WTC11 (cell line): ENCODE measurements at regions not wholly inside any gene's neighbourhood (a gene's known extent, or its start where the extent isn't known, plus 50 kb on each side); places are given as distances from the start of the nearest gene placed in this dataset.

Source experiments
- ATAC-seq: fragments of 200-7000 bp; cut with Tn5 transposase; 2 replicates; pipeline ENCODE4 v1.10.0; 2021; ENCODE audit warnings: mild to moderate bottlenecking, moderate library complexity
- CTCF ChIA-PET: fragments of 300-600 bp; sonication (Branson Sonifier 250); formaldehyde crosslinking; loops from one replicate; lab custom pipeline; 2021; ENCODE audit warnings: antibody characterized with exemption; lab: Charles Lee
- POLR2A ChIA-PET: fragments of 350-600 bp; sonication (Branson Sonifier 250); formaldehyde crosslinking; loops from one replicate; lab custom pipeline; 2021; ENCODE audit warnings: antibody characterized with exemption; lab: Charles Lee
- DNase-seq: peaks from one replicate; pipeline ENCODE4 v3.0.0; 2021; ENCODE audit warnings: low spot score
- H3K27ac Mint-ChIP-seq: 2 replicates; pipeline ENCODE4 v1.8.0; 2021; ENCODE audit warnings: mixed read lengths
- H3K27me3 Mint-ChIP-seq: 2 replicates; pipeline ENCODE4 v1.8.0; 2021; ENCODE audit warnings: low read depth, mild to moderate bottlenecking, moderate library complexity, mixed read lengths
- H3K36me3 Mint-ChIP-seq: 2 replicates; pipeline ENCODE4 v1.8.0; 2021; ENCODE audit warnings: mixed read lengths
- H3K4me1 Mint-ChIP-seq: 2 replicates; pipeline ENCODE4 v1.8.0; 2022; ENCODE audit warnings: mixed read lengths
- H3K4me3 Mint-ChIP-seq: 2 replicates; pipeline ENCODE4 v1.8.0; 2021; ENCODE audit warnings: mild to moderate bottlenecking, moderate library complexity, mixed read lengths
- H3K9me3 Mint-ChIP-seq: 2 replicates; pipeline ENCODE4 v1.8.0; 2021; ENCODE audit warnings: mixed read lengths
- EMX1 ChIP-seq: fragments of 250-450 bp; sonication (Bioruptor Pico); IDR thresholded peaks from 2 replicates; pipeline ENCODE4 v1.8.0; 2021; ENCODE audit warnings: mild to moderate bottlenecking
- FOXK1 ChIP-seq: sonication (generic); formaldehyde crosslinking; IDR thresholded peaks from 2 replicates; pipeline ENCODE4 v1.8.0; 2022; ENCODE audit warnings: mild to moderate bottlenecking, moderate library complexity, missing genetic modification reagents
- FOXP1 ChIP-seq: sonication (generic); formaldehyde crosslinking; IDR thresholded peaks from 2 replicates; pipeline ENCODE4 v1.8.0; 2022; ENCODE audit warnings: missing genetic modification reagents, mild to moderate bottlenecking, moderate library complexity, borderline replicate concordance
- NR1H2 ChIP-seq: sonication (generic); formaldehyde crosslinking; IDR thresholded peaks from 2 replicates; pipeline ENCODE4 v1.9.0; 2021; ENCODE audit warnings: mild to moderate bottlenecking, moderate library complexity, missing genetic modification reagents
- RELA ChIP-seq: sonication (generic); formaldehyde crosslinking; IDR thresholded peaks from 2 replicates; pipeline ENCODE4 v1.8.1; 2022; ENCODE audit warnings: missing genetic modification reagents, mild to moderate bottlenecking, borderline replicate concordance
- SMAD3 ChIP-seq: sonication (generic); formaldehyde crosslinking; IDR thresholded peaks from 2 replicates; pipeline ENCODE4 v1.8.0; 2022; ENCODE audit warnings: missing genetic modification reagents, mild to moderate bottlenecking, borderline replicate concordance
- TCF7 ChIP-seq: sonication (generic); formaldehyde crosslinking; IDR thresholded peaks from 2 replicates; pipeline ENCODE4 v1.8.0; 2022; ENCODE audit warnings: mild to moderate bottlenecking, low read depth, missing genetic modification reagents, moderate library complexity
- TF ChIP-seq, protein P1 (sequence below): fragments of 250-450 bp; sonication (Bioruptor Pico); conservative IDR thresholded peaks from 2 replicates; pipeline ENCODE4 v1.9.0; 2021; ENCODE audit warnings: mild to moderate bottlenecking
- TF ChIP-seq, protein P2 (sequence below): sonication (generic); formaldehyde crosslinking; IDR thresholded peaks from 2 replicates; pipeline ENCODE4 v1.8.1; 2022; ENCODE audit warnings: missing genetic modification reagents, borderline replicate concordance
- TF ChIP-seq, protein P3 (sequence below): sonication (generic); formaldehyde crosslinking; IDR thresholded peaks from 2 replicates; pipeline ENCODE4 v1.8.1; 2022; ENCODE audit warnings: low read depth, mild to moderate bottlenecking, moderate library complexity, missing genetic modification reagents, borderline replicate concordance
- TF ChIP-seq, protein P4 (sequence below): sonication (generic); formaldehyde crosslinking; conservative IDR thresholded peaks from 2 replicates; pipeline ENCODE4 v1.8.1; 2023; ENCODE audit warnings: mild to moderate bottlenecking, low read depth, missing genetic modification reagents, moderate library complexity
- TF ChIP-seq, protein P5 (sequence below): fragments of 250-450 bp; sonication (Bioruptor Pico); IDR thresholded peaks from 2 replicates; pipeline ENCODE4 v1.9.0; 2021; ENCODE audit warnings: mild to moderate bottlenecking, borderline replicate concordance
- TF ChIP-seq, protein P6 (sequence below): sonication (generic); formaldehyde crosslinking; IDR thresholded peaks from 2 replicates; pipeline ENCODE4 v1.8.1; 2023; ENCODE audit warnings: mild to moderate bottlenecking, missing genetic modification reagents, moderate library complexity
- TF ChIP-seq, protein P7 (sequence below): sonication (generic); formaldehyde crosslinking; IDR thresholded peaks from 2 replicates; pipeline ENCODE4 v1.8.1; 2023; ENCODE audit warnings: mild to moderate bottlenecking, moderate library complexity, missing genetic modification reagents

DNA sequence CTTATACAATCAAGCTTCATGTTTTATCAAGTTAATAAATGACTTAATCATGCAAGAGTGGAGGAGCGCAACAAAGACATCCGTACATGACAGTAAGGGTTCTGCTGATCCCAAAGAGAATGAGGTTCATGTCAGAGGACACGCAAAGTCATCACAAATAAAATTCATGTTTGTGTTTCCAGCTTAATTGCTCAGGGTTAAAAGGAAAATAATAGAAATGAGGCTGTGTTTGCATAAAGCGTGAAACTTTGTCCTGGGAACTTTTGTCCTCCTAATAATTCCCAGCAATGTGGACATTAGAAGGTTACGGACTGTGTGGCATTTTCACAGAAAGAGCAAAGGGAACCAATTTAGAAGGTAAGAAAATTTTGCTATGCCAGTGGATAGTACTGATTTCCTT lies 237.3 kb downstream of the INHBA start:
- ChIA-PET POLR2A (no interaction called here), CTCF (no interaction called here)
- H3K4me3 Mint-ChIP-seq: no peak overlapping the region
- H3K27ac Mint-ChIP-seq: no peak overlapping the region
- no peaks in the 10 kb centered on the region for H3K9me3 Mint-ChIP-seq
- H3K27me3 Mint-ChIP-seq: no peaks in the 10 kb centered on the region
- ATAC-seq (no peak), DNase-seq (no peak)
- no peaks in the 10 kb centered on the region for H3K36me3 Mint-ChIP-seq
- H3K4me1 Mint-ChIP-seq: peaks cover 6% of the 10 kb centered on the region
- TF ChIP-seq FOXP1 (CRISPR knock-in tag) (no peak), RELA (CRISPR knock-in tag) (no peak), SMAD3 (no peak), TCF7 (CRISPR knock-in tag) (no peak), NR1H2 (CRISPR knock-in tag) (no peak), EMX1 (CRISPR knock-in tag) (no peak), FOXK1 (no peak)
- TF ChIP-seq, protein P1, sequence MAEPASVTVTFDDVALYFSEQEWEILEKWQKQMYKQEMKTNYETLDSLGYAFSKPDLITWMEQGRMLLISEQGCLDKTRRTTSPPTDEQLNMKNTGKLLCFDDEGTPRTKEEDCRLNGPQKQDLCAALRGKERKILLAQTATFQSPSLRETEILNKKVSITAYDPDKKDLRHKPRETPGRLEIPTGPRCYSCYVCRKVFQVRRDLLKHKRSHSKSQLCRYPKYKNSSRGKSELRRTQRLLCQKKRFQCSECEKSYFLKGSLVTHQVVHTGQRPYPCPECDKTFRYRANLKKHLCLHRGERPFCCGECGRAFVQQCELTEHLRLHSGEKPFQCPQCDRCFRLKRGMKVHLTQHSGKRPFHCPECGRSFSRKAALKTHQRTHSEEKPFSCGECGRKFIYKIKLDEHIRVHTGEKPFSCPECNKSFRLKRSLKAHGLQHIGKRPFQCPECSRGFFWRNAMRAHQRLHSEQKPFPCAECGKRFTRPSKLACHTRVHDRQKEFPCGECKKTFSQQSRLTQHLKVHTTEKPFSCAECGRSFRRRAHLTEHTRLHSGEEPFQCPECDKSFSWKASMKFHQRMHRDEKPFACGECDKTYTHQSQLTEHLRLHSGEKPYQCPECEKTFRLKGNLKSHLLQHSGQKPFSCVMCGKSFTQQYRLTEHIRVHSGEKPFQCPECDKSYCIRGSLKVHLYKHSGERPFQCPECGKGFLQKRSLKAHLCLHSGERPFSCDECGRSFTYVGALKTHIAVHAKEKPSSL (CRISPR knock-in tag): no peak
- TF ChIP-seq, protein P2, sequence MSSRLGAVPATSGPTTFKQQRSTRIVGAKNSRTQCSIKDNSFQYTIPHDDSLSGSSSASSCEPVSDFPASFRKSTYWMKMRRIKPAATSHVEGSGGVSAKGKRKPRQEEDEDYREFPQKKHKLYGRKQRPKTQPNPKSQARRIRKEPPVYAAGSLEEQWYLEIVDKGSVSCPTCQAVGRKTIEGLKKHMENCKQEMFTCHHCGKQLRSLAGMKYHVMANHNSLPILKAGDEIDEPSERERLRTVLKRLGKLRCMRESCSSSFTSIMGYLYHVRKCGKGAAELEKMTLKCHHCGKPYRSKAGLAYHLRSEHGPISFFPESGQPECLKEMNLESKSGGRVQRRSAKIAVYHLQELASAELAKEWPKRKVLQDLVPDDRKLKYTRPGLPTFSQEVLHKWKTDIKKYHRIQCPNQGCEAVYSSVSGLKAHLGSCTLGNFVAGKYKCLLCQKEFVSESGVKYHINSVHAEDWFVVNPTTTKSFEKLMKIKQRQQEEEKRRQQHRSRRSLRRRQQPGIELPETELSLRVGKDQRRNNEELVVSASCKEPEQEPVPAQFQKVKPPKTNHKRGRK (CRISPR knock-in tag): no peak
- TF ChIP-seq, protein P3, sequence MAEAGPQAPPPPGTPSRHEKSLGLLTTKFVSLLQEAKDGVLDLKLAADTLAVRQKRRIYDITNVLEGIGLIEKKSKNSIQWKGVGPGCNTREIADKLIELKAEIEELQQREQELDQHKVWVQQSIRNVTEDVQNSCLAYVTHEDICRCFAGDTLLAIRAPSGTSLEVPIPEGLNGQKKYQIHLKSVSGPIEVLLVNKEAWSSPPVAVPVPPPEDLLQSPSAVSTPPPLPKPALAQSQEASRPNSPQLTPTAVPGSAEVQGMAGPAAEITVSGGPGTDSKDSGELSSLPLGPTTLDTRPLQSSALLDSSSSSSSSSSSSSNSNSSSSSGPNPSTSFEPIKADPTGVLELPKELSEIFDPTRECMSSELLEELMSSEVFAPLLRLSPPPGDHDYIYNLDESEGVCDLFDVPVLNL (CRISPR knock-in tag): no peak
- TF ChIP-seq, protein P4, sequence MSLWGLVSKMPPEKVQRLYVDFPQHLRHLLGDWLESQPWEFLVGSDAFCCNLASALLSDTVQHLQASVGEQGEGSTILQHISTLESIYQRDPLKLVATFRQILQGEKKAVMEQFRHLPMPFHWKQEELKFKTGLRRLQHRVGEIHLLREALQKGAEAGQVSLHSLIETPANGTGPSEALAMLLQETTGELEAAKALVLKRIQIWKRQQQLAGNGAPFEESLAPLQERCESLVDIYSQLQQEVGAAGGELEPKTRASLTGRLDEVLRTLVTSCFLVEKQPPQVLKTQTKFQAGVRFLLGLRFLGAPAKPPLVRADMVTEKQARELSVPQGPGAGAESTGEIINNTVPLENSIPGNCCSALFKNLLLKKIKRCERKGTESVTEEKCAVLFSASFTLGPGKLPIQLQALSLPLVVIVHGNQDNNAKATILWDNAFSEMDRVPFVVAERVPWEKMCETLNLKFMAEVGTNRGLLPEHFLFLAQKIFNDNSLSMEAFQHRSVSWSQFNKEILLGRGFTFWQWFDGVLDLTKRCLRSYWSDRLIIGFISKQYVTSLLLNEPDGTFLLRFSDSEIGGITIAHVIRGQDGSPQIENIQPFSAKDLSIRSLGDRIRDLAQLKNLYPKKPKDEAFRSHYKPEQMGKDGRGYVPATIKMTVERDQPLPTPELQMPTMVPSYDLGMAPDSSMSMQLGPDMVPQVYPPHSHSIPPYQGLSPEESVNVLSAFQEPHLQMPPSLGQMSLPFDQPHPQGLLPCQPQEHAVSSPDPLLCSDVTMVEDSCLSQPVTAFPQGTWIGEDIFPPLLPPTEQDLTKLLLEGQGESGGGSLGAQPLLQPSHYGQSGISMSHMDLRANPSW (CRISPR knock-in tag): no peak
- TF ChIP-seq, protein P5, sequence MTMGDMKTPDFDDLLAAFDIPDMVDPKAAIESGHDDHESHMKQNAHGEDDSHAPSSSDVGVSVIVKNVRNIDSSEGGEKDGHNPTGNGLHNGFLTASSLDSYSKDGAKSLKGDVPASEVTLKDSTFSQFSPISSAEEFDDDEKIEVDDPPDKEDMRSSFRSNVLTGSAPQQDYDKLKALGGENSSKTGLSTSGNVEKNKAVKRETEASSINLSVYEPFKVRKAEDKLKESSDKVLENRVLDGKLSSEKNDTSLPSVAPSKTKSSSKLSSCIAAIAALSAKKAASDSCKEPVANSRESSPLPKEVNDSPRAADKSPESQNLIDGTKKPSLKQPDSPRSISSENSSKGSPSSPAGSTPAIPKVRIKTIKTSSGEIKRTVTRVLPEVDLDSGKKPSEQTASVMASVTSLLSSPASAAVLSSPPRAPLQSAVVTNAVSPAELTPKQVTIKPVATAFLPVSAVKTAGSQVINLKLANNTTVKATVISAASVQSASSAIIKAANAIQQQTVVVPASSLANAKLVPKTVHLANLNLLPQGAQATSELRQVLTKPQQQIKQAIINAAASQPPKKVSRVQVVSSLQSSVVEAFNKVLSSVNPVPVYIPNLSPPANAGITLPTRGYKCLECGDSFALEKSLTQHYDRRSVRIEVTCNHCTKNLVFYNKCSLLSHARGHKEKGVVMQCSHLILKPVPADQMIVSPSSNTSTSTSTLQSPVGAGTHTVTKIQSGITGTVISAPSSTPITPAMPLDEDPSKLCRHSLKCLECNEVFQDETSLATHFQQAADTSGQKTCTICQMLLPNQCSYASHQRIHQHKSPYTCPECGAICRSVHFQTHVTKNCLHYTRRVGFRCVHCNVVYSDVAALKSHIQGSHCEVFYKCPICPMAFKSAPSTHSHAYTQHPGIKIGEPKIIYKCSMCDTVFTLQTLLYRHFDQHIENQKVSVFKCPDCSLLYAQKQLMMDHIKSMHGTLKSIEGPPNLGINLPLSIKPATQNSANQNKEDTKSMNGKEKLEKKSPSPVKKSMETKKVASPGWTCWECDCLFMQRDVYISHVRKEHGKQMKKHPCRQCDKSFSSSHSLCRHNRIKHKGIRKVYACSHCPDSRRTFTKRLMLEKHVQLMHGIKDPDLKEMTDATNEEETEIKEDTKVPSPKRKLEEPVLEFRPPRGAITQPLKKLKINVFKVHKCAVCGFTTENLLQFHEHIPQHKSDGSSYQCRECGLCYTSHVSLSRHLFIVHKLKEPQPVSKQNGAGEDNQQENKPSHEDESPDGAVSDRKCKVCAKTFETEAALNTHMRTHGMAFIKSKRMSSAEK (CRISPR knock-in tag): no peak
- TF ChIP-seq, protein P6, sequence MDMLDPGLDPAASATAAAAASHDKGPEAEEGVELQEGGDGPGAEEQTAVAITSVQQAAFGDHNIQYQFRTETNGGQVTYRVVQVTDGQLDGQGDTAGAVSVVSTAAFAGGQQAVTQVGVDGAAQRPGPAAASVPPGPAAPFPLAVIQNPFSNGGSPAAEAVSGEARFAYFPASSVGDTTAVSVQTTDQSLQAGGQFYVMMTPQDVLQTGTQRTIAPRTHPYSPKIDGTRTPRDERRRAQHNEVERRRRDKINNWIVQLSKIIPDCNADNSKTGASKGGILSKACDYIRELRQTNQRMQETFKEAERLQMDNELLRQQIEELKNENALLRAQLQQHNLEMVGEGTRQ: no peak
- TF ChIP-seq, protein P7, sequence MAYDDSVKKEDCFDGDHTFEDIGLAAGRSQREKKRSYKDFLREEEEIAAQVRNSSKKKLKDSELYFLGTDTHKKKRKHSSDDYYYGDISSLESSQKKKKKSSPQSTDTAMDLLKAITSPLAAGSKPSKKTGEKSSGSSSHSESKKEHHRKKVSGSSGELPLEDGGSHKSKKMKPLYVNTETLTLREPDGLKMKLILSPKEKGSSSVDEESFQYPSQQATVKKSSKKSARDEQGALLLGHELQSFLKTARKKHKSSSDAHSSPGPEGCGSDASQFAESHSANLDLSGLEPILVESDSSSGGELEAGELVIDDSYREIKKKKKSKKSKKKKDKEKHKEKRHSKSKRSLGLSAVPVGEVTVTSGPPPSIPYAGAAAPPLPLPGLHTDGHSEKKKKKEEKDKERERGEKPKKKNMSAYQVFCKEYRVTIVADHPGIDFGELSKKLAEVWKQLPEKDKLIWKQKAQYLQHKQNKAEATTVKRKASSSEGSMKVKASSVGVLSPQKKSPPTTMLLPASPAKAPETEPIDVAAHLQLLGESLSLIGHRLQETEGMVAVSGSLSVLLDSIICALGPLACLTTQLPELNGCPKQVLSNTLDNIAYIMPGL (CRISPR knock-in tag): no peak
- TF ChIP-seq, all 79 proteins: peak for 0
